ENCODE measurements at regions not wholly inside any gene's neighbourhood (a gene's known extent, or its start where the extent isn't known, plus 50 kb on each side); places are given as distances from the start of the nearest gene placed in this dataset.
"Not testable (repeated sequence)": the region's sequence is repeated elsewhere in the genome, so short reads cannot be mapped to it uniquely, and the experiment has no call there.

- no peak for DNase-seq (ENCODE audit: low read depth in 4 of 4, low spot score in 3 of 4)
Observed at GRCh38 chr13:50599046-50599445, 244.4 kb downstream of the DLEU7 start.

GRCh38 chr13:50599927-50600326, 243.6 kb downstream of the DLEU7 start:
- DNase-seq (ENCODE audit: low read depth in 4 of 4, low spot score in 3 of 4): no peak

- DNase-seq (ENCODE audit: low read depth in 4 of 4, low spot score in 3 of 4): no peak
Observed at GRCh38 chr13:50608370-50608769, 235.1 kb downstream of the DLEU7 start.

- DNase-seq (ENCODE audit: low read depth in 4 of 4, low spot score in 3 of 4): no peak
Observed at GRCh38 chr13:50609011-50609410, 234.5 kb downstream of the DLEU7 start.

- DNase-seq (ENCODE audit: low read depth in 4 of 4, low spot score in 3 of 4): no peak
Observed at GRCh38 chr13:50610238-50610637, 233.3 kb downstream of the DLEU7 start.

- no peak for DNase-seq (ENCODE audit: low read depth in 4 of 4, low spot score in 3 of 4)
Observed at GRCh38 chr13:50611117-50611781, 232.2 kb downstream of the DLEU7 start.

- no peak for DNase-seq (ENCODE audit: low read depth in 4 of 4, low spot score in 3 of 4)
Observed at GRCh38 chr13:50612717-50613116, 230.8 kb downstream of the DLEU7 start.

- DNase-seq (ENCODE audit: low read depth in 4 of 4, low spot score in 3 of 4): no peak
Observed at GRCh38 chr13:50613356-50613831, 230.1 kb downstream of the DLEU7 start.

- DNase-seq (ENCODE audit: low read depth in 4 of 4, low spot score in 3 of 4): no peak
Observed at GRCh38 chr13:50615234-50615633, 228.3 kb downstream of the DLEU7 start.

- DNase-seq (ENCODE audit: low read depth in 4 of 4, low spot score in 3 of 4): no peak
Observed at GRCh38 chr13:50616101-50616500, 227.4 kb downstream of the DLEU7 start.

GRCh38 chr13:50617134-50617721, 226.3 kb downstream of the DLEU7 start:
- DNase-seq (ENCODE audit: low read depth in 4 of 4, low spot score in 3 of 4): no peak

- DNase-seq (ENCODE audit: low read depth in 4 of 4, low spot score in 3 of 4): no peak
Observed at GRCh38 chr13:50618206-50618605, 225.3 kb downstream of the DLEU7 start.

GRCh38 chr13:50626101-50626547, 217.4 kb downstream of the DLEU7 start:
- DNase-seq (ENCODE audit: low read depth in 4 of 4, low spot score in 3 of 4): no peak

GRCh38 chr13:50627111-50627510, 216.4 kb downstream of the DLEU7 start:
- no peak for DNase-seq (ENCODE audit: low read depth in 4 of 4, low spot score in 3 of 4)

GRCh38 chr13:50628512-50628911, 215.0 kb downstream of the DLEU7 start:
- DNase-seq (ENCODE audit: low read depth in 4 of 4, low spot score in 3 of 4): not testable (repeated sequence)

GRCh38 chr13:50629497-50629896, 214.0 kb downstream of the DLEU7 start:
- DNase-seq (ENCODE audit: low read depth in 4 of 4, low spot score in 3 of 4): peak in 1 of 4 donors; percentile 30

- no peak for DNase-seq (ENCODE audit: low read depth in 4 of 4, low spot score in 3 of 4)
Observed at GRCh38 chr13:50629966-50630365, 213.5 kb downstream of the DLEU7 start.

GRCh38 chr13:50631041-50631440, 212.5 kb downstream of the DLEU7 start:
- DNase-seq (ENCODE audit: low read depth in 4 of 4, low spot score in 3 of 4): no peak

- DNase-seq (ENCODE audit: low read depth in 4 of 4, low spot score in 3 of 4): no peak
Observed at GRCh38 chr13:50634339-50634738, 209.2 kb downstream of the DLEU7 start.

GRCh38 chr13:50635504-50635903, 208.0 kb downstream of the DLEU7 start:
- DNase-seq (ENCODE audit: low read depth in 4 of 4, low spot score in 3 of 4): no peak

- no peak for DNase-seq (ENCODE audit: low read depth in 4 of 4, low spot score in 3 of 4)
Observed at GRCh38 chr13:50636007-50636704, 207.3 kb downstream of the DLEU7 start.

- DNase-seq (ENCODE audit: low read depth in 4 of 4, low spot score in 3 of 4): no peak
Observed at GRCh38 chr13:50643060-50643459, 200.4 kb downstream of the DLEU7 start.

Data from left renal pelvis (tissue), 4 donors.